Breast epithelium (tissue), 4 donors: ENCODE measurements at regions not wholly inside any gene's neighbourhood (a gene's known extent, or its start where the extent isn't known, plus 50 kb on each side); places are given as distances from the start of the nearest gene placed in this dataset.

Experiments used
- DNase-seq, 2 donors: peaks; one replicate each; pipeline ENCODE4 v3.0.0-alpha.2; 2019; ENCODE audit warnings: low spot score in 2 of 2
- H3K27ac ChIP-seq, 2 donors: fragments of 200-600 bp; sonication (generic) in 1 of 2; one replicate each; pipeline ENCODE4 v1.5.1; 2016 to 2019; ENCODE audit warnings: mild to moderate bottlenecking in 1 of 2
- H3K27me3 ChIP-seq, 2 donors: fragments of 200-600 bp; sonication (generic) in 1 of 2; one replicate each; pipeline versions ENCODE4 v1.5.1 to v1.6.0; 2017 to 2019; ENCODE audit warnings: control low read depth in 1 of 2, mild to moderate bottlenecking in 1 of 2
- H3K36me3 ChIP-seq: fragments of 200-600 bp; one replicate; pipeline ENCODE4 v1.5.1; 2019
- H3K4me1 ChIP-seq, 2 donors: fragments of 200-600 bp; sonication (generic); one replicate each; pipeline ENCODE4 v1.5.1; 2016 to 2019; ENCODE audit warnings: control low read depth in 1 of 2
- H3K4me3 ChIP-seq, 3 donors: fragments of 200-600 bp; sonication (generic); 1 replicate in 2 of 3; 2 replicates in 1 of 3; pipeline ENCODE4 v1.5.1; 2016 to 2019; ENCODE audit warnings: mild to moderate bottlenecking in 3 of 3, moderate library complexity in 2 of 3
- H3K9me3 ChIP-seq, 2 donors: fragments of 200-600 bp; sonication (generic) in 1 of 2; one replicate each; pipeline ENCODE4 v1.5.1; 2016 to 2019; ENCODE audit warnings: control low read depth in 1 of 2
- POLR2A ChIP-seq: fragments of 450-650 bp; IDR thresholded peaks from one replicate; pipeline ENCODE4 v1.6.1; 2016; ENCODE audit warnings: antibody characterized with exemption, mild to moderate bottlenecking, moderate library complexity
- POLR2AphosphoS5 ChIP-seq, 3 donors: sonication (generic); formaldehyde crosslinking; IDR thresholded peaks; one replicate each; pipeline ENCODE4 v1.6.1; 2017; ENCODE audit warnings: antibody characterized with exemption in 3 of 3
- intact Hi-C: fragments of 100-400 bp; cut with DNase I; formaldehyde crosslinking; loops from one replicate; pipeline ENCODE4 v1.15.1; 2023; ENCODE audit warnings: low total_unique reads
- TF ChIP-seq, protein P1 (sequence below), 3 donors: fragments of 450-650 bp; IDR thresholded peaks; one replicate each; pipeline ENCODE4 v1.5.1; 2016 to 2017; ENCODE audit warnings: antibody characterized with exemption in 3 of 3, mild to moderate bottlenecking in 3 of 3, moderate library complexity in 3 of 3

DNA sequence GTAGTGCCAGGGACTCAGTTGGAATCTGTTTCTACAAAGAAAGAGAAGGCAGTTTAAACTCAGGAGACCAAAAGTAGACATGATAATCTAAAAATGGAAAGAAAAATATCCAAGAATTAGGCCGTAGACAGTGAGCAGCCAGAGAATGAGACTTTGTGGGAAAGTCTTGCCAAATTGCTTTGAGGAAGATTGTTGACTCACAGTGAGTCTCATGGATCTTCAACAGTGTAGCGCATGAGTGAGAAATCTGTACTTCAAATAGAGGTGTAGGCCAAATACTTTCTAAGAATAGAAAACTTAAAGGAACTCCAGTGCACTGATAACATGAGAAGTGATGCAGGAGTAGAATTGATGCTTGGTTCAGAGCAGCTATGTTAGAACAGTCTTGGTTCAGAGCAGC lies 284.5 kb downstream of the HTR1B start:
- DNase-seq = no peak
- Histone ChIP-seq H3K36me3 (no peaks in the 10 kb centered on the region), H3K9me3 (no peaks in the 10 kb centered on the region), H3K27ac (no peak overlapping the region), H3K27me3 (no peaks in the 10 kb centered on the region), H3K4me1 (no peaks in the 10 kb centered on the region), H3K4me3 (no peak overlapping the region)
- intact Hi-C loops = no loop called here
- TF ChIP-seq POLR2A = no peak

DNA sequence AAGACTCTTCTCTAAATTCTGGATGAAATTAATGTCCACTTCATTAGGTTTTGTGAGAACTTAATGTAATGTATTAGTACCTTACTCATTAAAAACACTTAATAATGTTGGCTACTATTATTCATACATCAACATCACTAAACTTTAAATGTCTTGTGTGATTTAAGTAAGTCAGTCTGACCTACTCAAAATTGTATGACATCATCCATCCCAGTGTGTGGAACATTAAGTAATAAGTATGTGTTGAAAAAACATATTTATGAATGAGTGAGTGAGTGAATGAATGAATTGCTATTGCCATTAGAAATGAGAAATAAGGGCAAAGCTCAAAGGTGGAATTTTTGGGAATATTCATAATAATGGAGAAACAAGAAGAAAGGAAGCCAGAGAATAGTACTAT lies 285.8 kb downstream of the HTR1B start:
- no peak for TF ChIP-seq POLR2AphosphoS5 (IDR thresholded peaks at IDR 0.05)
- TF ChIP-seq, protein P1, sequence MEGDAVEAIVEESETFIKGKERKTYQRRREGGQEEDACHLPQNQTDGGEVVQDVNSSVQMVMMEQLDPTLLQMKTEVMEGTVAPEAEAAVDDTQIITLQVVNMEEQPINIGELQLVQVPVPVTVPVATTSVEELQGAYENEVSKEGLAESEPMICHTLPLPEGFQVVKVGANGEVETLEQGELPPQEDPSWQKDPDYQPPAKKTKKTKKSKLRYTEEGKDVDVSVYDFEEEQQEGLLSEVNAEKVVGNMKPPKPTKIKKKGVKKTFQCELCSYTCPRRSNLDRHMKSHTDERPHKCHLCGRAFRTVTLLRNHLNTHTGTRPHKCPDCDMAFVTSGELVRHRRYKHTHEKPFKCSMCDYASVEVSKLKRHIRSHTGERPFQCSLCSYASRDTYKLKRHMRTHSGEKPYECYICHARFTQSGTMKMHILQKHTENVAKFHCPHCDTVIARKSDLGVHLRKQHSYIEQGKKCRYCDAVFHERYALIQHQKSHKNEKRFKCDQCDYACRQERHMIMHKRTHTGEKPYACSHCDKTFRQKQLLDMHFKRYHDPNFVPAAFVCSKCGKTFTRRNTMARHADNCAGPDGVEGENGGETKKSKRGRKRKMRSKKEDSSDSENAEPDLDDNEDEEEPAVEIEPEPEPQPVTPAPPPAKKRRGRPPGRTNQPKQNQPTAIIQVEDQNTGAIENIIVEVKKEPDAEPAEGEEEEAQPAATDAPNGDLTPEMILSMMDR (IDR thresholded peaks at IDR 0.05) = no peak
- no peak for TF ChIP-seq POLR2A
- intact Hi-C loops = no loop called here
- Histone ChIP-seq H3K27ac (no peak overlapping the region), H3K36me3 (no peaks in the 10 kb centered on the region), H3K4me3 (no peak overlapping the region), H3K4me1 (no peaks in the 10 kb centered on the region), H3K27me3 (no peaks in the 10 kb centered on the region), H3K9me3 (no peaks in the 10 kb centered on the region)
- DNase-seq = no peak

DNA sequence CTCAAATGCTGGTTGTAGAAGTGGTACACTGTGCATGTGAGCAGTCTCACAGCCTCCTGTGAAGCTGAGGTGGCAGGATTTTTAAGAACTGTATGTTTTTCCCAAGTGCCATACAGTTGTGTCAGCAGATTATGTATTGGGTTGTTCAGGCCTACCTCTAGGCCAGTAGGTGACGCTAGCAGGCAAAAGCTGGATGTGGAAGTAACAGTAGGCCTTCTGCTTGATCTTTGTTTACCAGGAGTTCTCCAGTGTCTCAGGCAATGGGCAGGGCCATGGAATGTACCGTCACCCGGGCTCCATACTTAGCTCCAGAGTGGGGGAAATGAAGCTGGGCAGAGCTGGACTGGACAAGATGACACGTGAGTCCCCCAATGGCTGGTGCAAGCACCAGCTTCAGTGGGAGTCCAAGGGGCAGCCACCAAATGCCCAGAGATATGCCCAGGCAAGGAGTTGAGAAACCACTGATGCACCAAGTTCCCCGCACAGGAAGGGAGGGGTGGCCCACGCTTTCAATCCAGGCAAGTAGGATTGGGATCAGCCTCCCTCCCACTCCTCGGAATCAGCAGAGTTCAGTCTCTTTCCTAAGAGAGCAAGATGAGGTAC lies 289.7 kb downstream of the HTR1B start:
- no peak for DNase-seq
- H3K4me1 ChIP-seq = no peaks in the 10 kb centered on the region
- no peak overlapping the region for H3K27ac ChIP-seq
- no peaks in the 10 kb centered on the region for H3K9me3 ChIP-seq
- no peaks in the 10 kb centered on the region for H3K36me3 ChIP-seq
- intact Hi-C loops = no loop called here
- TF ChIP-seq, protein P1 (IDR thresholded peaks at IDR 0.05) = no peak
- H3K4me3 ChIP-seq = no peak overlapping the region
- no peaks in the 10 kb centered on the region for H3K27me3 ChIP-seq

DNA sequence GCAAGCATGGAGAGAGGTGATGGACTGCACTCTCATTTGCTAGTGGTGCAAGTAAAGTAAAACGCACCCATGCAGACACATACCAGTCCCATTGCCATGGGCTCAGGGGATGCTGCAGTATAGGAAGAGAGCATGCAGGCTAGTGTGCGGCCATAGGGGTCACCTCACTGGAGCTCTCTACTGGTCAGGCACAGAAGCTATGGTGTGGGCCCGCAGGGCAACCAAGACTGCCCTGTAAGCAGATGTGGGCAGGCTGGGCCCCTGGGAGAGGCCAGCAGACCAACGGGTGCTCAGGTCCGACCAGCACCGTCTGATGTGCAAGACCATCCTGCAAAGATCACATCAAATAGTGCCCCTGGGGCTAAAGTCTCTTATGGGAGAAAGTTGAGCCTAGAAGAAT lies 290.7 kb downstream of the HTR1B start:
- no peak for TF ChIP-seq POLR2A
- TF ChIP-seq, protein P1 (IDR thresholded peaks at IDR 0.05) = no peak
- no peak for TF ChIP-seq POLR2AphosphoS5 (IDR thresholded peaks at IDR 0.05)
- intact Hi-C loops = no loop called here
- H3K27me3 ChIP-seq = no peaks in the 10 kb centered on the region
- H3K9me3 ChIP-seq = no peaks in the 10 kb centered on the region
- no peak overlapping the region for H3K4me3 ChIP-seq
- no peak overlapping the region for H3K27ac ChIP-seq
- H3K36me3 ChIP-seq = no peaks in the 10 kb centered on the region
- no peaks in the 10 kb centered on the region for H3K4me1 ChIP-seq
- no peak for DNase-seq

DNA sequence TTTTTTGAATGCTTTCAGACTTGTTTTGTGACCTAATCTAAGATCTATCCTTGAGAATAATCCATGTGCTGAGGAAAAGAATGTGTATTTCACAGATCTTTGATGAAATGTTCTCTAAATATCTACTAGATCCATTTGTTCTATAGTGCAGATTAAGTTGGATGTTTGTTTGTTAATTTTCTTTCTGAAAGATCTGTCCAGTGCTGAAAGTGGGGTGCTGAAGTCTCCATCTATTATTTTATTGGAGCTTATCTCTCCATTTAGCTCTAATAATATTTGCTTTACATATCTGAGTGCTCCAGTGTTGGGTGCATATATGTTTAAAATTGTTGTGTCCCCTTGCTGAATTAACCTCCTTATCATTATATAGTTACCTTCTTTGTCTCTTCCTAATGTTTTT lies 303.6 kb downstream of the HTR1B start:
- no peak for DNase-seq
- TF ChIP-seq, protein P1 (IDR thresholded peaks at IDR 0.05) = no peak
- TF ChIP-seq POLR2A (no peak), POLR2AphosphoS5 (IDR thresholded peaks at IDR 0.05) (no peak)
- intact Hi-C loops = no loop called here

DNA sequence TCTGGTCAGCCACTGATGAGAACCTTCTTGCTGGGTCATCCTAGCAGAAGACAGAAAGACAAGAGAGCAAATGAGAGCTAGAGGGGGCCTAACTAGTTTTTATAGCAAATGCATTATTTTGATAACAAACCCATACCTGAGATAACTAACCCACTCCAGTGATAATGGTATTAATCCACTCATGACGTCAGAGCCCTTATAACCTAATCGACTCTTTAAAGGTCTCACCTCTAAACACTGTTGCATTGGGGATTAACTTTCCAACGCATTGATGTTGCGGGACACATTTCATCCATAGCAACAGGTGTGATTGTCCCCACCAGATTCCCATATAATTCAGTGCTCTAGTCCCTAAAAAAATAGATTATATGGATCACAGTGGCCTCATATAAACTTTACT lies 312.1 kb downstream of the HTR1B start:
- no peaks in the 10 kb centered on the region for H3K27me3 ChIP-seq
- no peak overlapping the region for H3K4me3 ChIP-seq
- no peak overlapping the region for H3K27ac ChIP-seq
- no peak for TF ChIP-seq POLR2A
- no peak for TF ChIP-seq POLR2AphosphoS5 (IDR thresholded peaks at IDR 0.05)
- TF ChIP-seq, protein P1 (IDR thresholded peaks at IDR 0.05) = no peak
- no peaks in the 10 kb centered on the region for H3K4me1 ChIP-seq
- no peaks in the 10 kb centered on the region for H3K9me3 ChIP-seq
- intact Hi-C loops = no loop called here
- no peak for DNase-seq
- H3K36me3 ChIP-seq = no peaks in the 10 kb centered on the region

More for the DNA sequence above, 303.6 kb downstream of the HTR1B start:
- H3K27ac ChIP-seq = no peak overlapping the region
- no peaks in the 10 kb centered on the region for H3K9me3 ChIP-seq
- no peak overlapping the region for H3K4me3 ChIP-seq
- no peaks in the 10 kb centered on the region for H3K36me3 ChIP-seq
- no peaks in the 10 kb centered on the region for H3K27me3 ChIP-seq
- no peaks in the 10 kb centered on the region for H3K4me1 ChIP-seq
